ENCODE measurements at regions not wholly inside any gene's neighbourhood (a gene's known extent, or its start where the extent isn't known, plus 50 kb on each side); places are given as distances from the start of the nearest gene placed in this dataset.
"Not testable (repeated sequence)": the region's sequence is repeated elsewhere in the genome, so short reads cannot be mapped to it uniquely, and the experiment has no call there.

- POLR2A ChIA-PET = interaction anchor here (0.7 to 1.8 kb wide), 4 partner anchors 8 to 1775 kb away, joined by 4 to 11 read pairs (median 7); no protein-coding TSS in a partner anchor
- FAIRE-seq; ATAC-seq; H3K9me3 ChIP-seq (ENCODE audit: low read length); H3K79me2 ChIP-seq (ENCODE audit: insufficient read depth, low read length); H2AFZ ChIP-seq (ENCODE audit: low read length); CTCF ChIA-PET (ENCODE audit: low intra/inter-chr PET ratio, low total read pairs); BruUV-seq (replicated peaks); in situ Hi-C loops (cut with HindIII; ENCODE audit: extremely low pct_ligation_motif_present, low pct_unique_long_range_greater_than_20kb); H3K27me3 ChIP-seq (ENCODE audit: control insufficient read depth in 1 of 2, insufficient read depth in 2 of 2, low read length in 2 of 2); intact Hi-C loops (cut with micrococcal nuclease; ENCODE audit: unreplicated experiment); H3K36me3 ChIP-seq (replicated peaks in 1 of 2; ENCODE audit: control insufficient read depth in 1 of 2, insufficient read depth in 2 of 2, low read length in 2 of 2); DNase-seq (ENCODE audit: low spot score); H4K20me1 ChIP-seq (ENCODE audit: insufficient read depth, low read length): not testable (repeated sequence)
- WGBS (ENCODE audit: low lambda C conversion rate) = 2% methylated on average over 7 of the region's 7 CpGs
- peak overlapping the region; percentile 63 for H3K4me2 ChIP-seq (ENCODE audit: low read depth, low read length)
- H3K9ac ChIP-seq (ENCODE audit: insufficient read depth, low read depth, low read length) = peak overlapping the region; percentile 81
- peaks cover 11% of the 10 kb centered on the region for H3K4me1 ChIP-seq (ENCODE audit: insufficient read depth, low read length)
- 0 out of 4 replicates have a peak, but pooled peaks of 1 of the 2 experiments have one; percentile 6 for TF ChIP-seq ATF4 (CRISPR knock-in tag; IDR thresholded peaks at IDR 0.05)
- peak overlapping the region; percentile 69 to 88 (median 81) for H3K4me3 ChIP-seq (replicated peaks in 1 of 3; ENCODE audit: insufficient read depth in 1 of 3, low read depth in 2 of 3, low read length in 3 of 3)
- peak overlapping the region; percentile 70 for H3K27ac ChIP-seq (ENCODE audit: extremely low read length, insufficient read depth, low read length)
These were observed 2655.5 kb upstream of the DEFB115 start for GRCh38 chr20:28602006-28602402.

- H3K27me3 ChIP-seq (ENCODE audit: control insufficient read depth in 1 of 2, insufficient read depth in 2 of 2, low read length in 2 of 2); in situ Hi-C loops (cut with HindIII; ENCODE audit: extremely low pct_ligation_motif_present, low pct_unique_long_range_greater_than_20kb); H4K20me1 ChIP-seq (ENCODE audit: insufficient read depth, low read length); BruUV-seq (replicated peaks); intact Hi-C loops (cut with micrococcal nuclease; ENCODE audit: unreplicated experiment); H3K36me3 ChIP-seq (replicated peaks in 1 of 2; ENCODE audit: control insufficient read depth in 1 of 2, insufficient read depth in 2 of 2, low read length in 2 of 2); FAIRE-seq; CTCF ChIA-PET (ENCODE audit: low intra/inter-chr PET ratio, low total read pairs); H3K9me3 ChIP-seq (ENCODE audit: low read length); H3K79me2 ChIP-seq (ENCODE audit: insufficient read depth, low read length); TF ChIP-seq HNF1A (CRISPR knock-in tag; IDR thresholded peaks at IDR 0.05; ENCODE audit: borderline replicate concordance): not testable (repeated sequence)
- Histone ChIP-seq H3K9ac (ENCODE audit: insufficient read depth, low read depth, low read length) (peak overlapping the region; percentile 81), H3K4me1 (ENCODE audit: insufficient read depth, low read length) (peaks cover 11% of the 10 kb centered on the region), H3K4me3 (replicated peaks in 1 of 3; ENCODE audit: insufficient read depth in 1 of 3, low read depth in 2 of 3, low read length in 3 of 3) (peak overlapping the region; percentile 69 to 88 (median 81)), H3K4me2 (ENCODE audit: low read depth, low read length) (peak overlapping the region; percentile 63), H3K27ac (ENCODE audit: extremely low read length, insufficient read depth, low read length) (peak overlapping the region; percentile 70), H2AFZ (ENCODE audit: low read length) (peak overlapping the region; percentile 74)
- POLR2A ChIA-PET = interaction anchor here (0.7 to 1.8 kb wide), 7 partner anchors 9 to 1982 kb away, joined by 3 to 11 read pairs (median 4); no protein-coding TSS in a partner anchor
- peak; percentile 97 for DNase-seq (ENCODE audit: low spot score)
- peak; percentile 99 for ATAC-seq
- WGBS (ENCODE audit: low lambda C conversion rate) = 13% methylated on average over 70 of the region's 71 CpGs
- TF ChIP-seq HES4 (CRISPR knock-in tag; IDR thresholded peaks at IDR 0.05; ENCODE audit: borderline replicate concordance) = peak; percentile 89
- TF ChIP-seq ZNF543 (CRISPR knock-in tag; IDR thresholded peaks at IDR 0.05) = peak; percentile 95
- peak; percentile 98 for TF ChIP-seq ZBTB25 (CRISPR knock-in tag; IDR thresholded peaks at IDR 0.05)
- TF ChIP-seq KDM1A (CRISPR knock-in tag; IDR thresholded peaks at IDR 0.05) = peak; percentile 23; the same call in 1 of the 2 replicates
- peak; percentile 51; the same call in 1 of the 2 replicates for TF ChIP-seq ESRRA (CRISPR knock-in tag; IDR thresholded peaks at IDR 0.05; ENCODE audit: low read depth)
- TF ChIP-seq ZNF205 (CRISPR knock-in tag; IDR thresholded peaks at IDR 0.05) = peak; percentile 62
- TF ChIP-seq SALL2 (CRISPR knock-in tag; IDR thresholded peaks at IDR 0.05) = peak; percentile 94
- peak; percentile 26; the same call in 1 of the 2 replicates for TF ChIP-seq HNF1A (IDR thresholded peaks at IDR 0.05; ENCODE audit: low read depth)
These were observed 2654.9 kb upstream of the DEFB115 start for GRCh38 chr20:28602403-28603217.

Data from HepG2 (cell line).